H54 (cell line): ENCODE measurements at regions not wholly inside any gene's neighbourhood (a gene's known extent, or its start where the extent isn't known, plus 50 kb on each side); places are given as distances from the start of the nearest gene placed in this dataset.
A peak's percentile ranks its signal among the peaks of the same experiment; 100 is the strongest.

ENCODE experiments used
- DNase-seq: peaks from one replicate; pipeline ENCODE4 v3.0.0; 2011; ENCODE audit warnings: low spot score, mixed read lengths; ENCODE audit not compliant: insufficient read length
- FAIRE-seq: peaks from 3 replicates; lab custom pipeline; 2011; peaks lifted over from hg19 to GRCh38; lab: Jason Lieb, UNC
- POLR2A ChIP-seq: IDR thresholded peaks from 2 replicates; pipeline ENCODE4 v1.6.1; 2011; ENCODE audit warnings: low read depth, mild to moderate bottlenecking, low read length

- no peak for FAIRE-seq
- DNase-seq = no peak
- TF ChIP-seq POLR2A = no peak
Observed at GRCh38 chrX:22424122-22424915, 151.6 kb downstream of the CBLL2 start.

- no peak for FAIRE-seq
- no peak for DNase-seq
- no peak for TF ChIP-seq POLR2A
Observed at GRCh38 chrX:22424919-22425318, 152.2 kb downstream of the CBLL2 start.

GRCh38 chrX:22429704-22430103 is 157.0 kb downstream of the CBLL2 start:
- no peak for TF ChIP-seq POLR2A
- DNase-seq (no peak), FAIRE-seq (no peak)

DNA sequence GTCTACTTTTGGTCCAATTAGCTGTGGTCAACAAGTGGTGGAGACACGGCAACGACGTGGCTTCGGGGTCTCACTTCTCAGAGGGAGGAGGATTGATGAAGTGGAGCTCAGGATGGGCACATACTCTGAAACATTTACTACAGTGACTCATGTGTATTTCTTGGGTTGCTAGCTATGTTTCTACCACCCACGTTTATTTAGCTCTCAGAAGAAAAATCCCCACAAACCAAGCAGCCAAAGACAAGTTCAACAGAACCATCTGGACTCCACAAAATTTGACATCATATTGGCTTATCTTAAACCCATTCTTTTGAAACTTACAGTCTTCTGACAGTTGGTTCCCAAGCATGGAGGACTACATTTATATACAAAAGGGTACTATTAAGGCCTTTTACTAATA is 158.0 kb downstream of the CBLL2 start:
- FAIRE-seq (no peak), DNase-seq (no peak)
- TF ChIP-seq POLR2A = no peak

- no peak for TF ChIP-seq POLR2A
- FAIRE-seq (no peak), DNase-seq (no peak)
Observed at GRCh38 chrX:22433292-22434070, 160.8 kb downstream of the CBLL2 start.

GRCh38 chrX:22445880-22446279 is 173.2 kb downstream of the CBLL2 start:
- no peak for TF ChIP-seq POLR2A
- DNase-seq (no peak), FAIRE-seq (no peak)

DNA sequence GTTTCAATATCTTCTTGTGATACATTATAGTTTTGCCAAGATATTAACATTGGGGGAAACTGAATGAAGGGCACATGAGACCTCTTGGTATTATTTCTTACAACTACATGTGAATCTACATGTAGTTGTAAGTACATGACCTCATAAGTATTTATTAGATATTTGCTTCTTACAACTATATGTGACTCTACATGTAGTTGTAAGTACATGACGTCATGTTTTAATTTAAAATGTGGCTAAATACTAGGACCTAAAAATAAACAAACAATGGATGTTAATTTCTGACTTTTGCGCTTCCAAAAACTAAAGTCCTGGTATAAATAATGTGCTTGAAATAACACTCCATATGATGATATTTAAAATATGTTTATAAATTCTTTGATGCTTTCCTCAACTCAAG is 190.2 kb downstream of the CBLL2 start:
- DNase-seq (no peak), FAIRE-seq (no peak)
- no peak for TF ChIP-seq POLR2A

- no peak for TF ChIP-seq POLR2A
- no peak for FAIRE-seq
- DNase-seq = no peak
Observed at GRCh38 chrX:22467571-22467970, 194.9 kb downstream of the CBLL2 start.

DNA sequence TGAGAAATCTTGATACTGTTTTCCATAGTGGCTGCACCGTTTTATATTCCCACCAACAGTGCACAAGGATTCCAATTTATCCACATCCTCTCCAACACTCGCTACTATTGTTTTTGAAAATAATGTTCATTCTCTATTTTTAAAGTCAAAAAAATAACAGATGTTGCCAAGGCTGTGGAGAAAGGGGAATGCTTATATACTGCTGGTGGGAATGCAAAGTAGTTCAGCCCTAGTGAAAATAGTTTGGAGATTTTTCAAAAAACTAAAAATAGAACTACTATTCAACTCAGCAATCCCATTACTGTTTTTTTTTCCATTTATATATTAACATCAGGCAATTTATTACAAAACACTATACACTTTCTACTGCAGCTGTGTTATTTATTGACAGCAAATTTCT is 208.7 kb downstream of the CBLL2 start:
- DNase-seq (no peak), FAIRE-seq (no peak)
- TF ChIP-seq POLR2A = no peak

DNA sequence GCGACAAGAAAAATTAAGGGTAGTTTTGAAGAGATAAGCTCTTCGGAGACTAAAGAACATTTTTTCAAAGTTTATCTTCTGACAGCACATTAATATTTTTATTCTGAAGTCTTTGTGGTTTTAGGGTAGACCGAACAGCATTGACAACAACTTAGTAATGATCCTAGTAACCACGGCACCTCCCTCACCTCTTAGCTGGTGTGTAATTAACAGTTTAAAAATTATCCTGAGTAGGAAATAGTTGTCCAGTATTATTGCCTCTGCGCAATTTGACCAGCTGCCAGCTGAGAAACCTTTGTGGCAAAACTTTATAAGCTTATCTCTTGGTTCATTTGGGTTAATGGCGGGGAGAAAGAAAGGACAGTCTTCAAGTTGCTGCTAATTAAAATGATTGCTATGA is 213.6 kb downstream of the CBLL2 start:
- DNase-seq (no peak), FAIRE-seq (no peak)
- TF ChIP-seq POLR2A = no peak

DNA sequence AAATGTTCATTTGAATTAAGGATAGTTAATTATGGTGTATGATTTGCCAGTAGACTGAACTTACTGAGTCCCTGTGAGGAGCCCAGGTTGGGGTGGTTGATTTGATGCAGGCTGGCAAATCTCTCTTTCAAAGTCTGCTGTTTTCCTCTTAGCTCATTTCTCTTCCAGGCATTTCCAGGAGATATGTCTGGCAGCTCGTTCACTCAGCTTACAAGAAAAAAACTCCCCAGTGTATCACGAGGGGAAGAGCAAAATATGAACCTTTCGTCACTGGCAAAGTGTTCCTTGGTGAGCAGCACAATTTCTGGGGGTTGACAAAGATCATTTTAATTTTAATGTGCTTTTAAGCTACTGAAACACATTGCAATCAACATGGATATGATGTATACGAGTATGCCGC is 244.2 kb downstream of the CBLL2 start:
- DNase-seq = no peak
- FAIRE-seq = no peak
- no peak for TF ChIP-seq POLR2A

GRCh38 chrX:22520128-22520828 is 247.6 kb downstream of the CBLL2 start:
- DNase-seq = no peak
- FAIRE-seq = no peak
- no peak for TF ChIP-seq POLR2A

- FAIRE-seq = peak; percentile 36
- DNase-seq = no peak
- no peak for TF ChIP-seq POLR2A
Observed at GRCh38 chrX:22526339-22526738, 253.6 kb downstream of the CBLL2 start.

DNA sequence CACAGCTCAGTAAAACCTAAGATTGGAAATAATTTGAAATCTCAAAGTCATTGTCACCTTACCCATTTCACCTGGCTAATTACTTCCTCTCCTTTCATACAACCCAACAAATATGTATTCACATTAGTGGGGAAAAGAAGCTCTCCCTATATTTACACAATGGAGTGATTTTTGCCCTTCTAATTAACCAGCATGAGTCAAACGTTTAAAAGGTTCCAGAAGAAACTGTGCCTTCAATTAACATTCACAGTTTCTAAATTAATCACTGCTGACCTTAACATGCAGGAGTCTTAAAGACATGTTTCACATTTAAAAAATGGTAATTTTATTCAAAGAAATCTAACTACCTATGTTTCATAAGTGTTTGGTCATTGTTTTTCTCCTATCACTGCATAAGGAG is 254.6 kb downstream of the CBLL2 start:
- FAIRE-seq = no peak
- TF ChIP-seq POLR2A = no peak
- DNase-seq = no peak
